ENCODE measurements at regions not wholly inside any gene's neighbourhood (a gene's known extent, or its start where the extent isn't known, plus 50 kb on each side); places are given as distances from the start of the nearest gene placed in this dataset.

GRCh38 chr5:124685404-124685930 lies 61.0 kb downstream of the ZNF608 start:
- no peak overlapping the region for H3K4me3 Mint-ChIP-seq
- Histone ChIP-seq H3K79me2 (ENCODE audit: insufficient read depth, low read length) (no peaks in the 10 kb centered on the region), H3K27me3 (ENCODE audit: control insufficient read depth in 2 of 2, insufficient read depth in 2 of 2, low read length in 2 of 2) (no peaks in the 10 kb centered on the region), H2AFZ (ENCODE audit: insufficient read depth, low read depth, low read length, poor library complexity, severe bottlenecking) (no peak overlapping the region), H3K9ac (ENCODE audit: insufficient read depth, low read length, poor library complexity, severe bottlenecking) (no peak overlapping the region), H3K4me2 (replicated peaks; ENCODE audit: extremely low read depth, low read length, poor library complexity, severe bottlenecking) (no peak overlapping the region), H3K4me3 (replicated peaks in 1 of 3; ENCODE audit: low read depth in 2 of 3, low read length in 3 of 3) (no peak overlapping the region), H4K20me1 (ENCODE audit: insufficient read depth, low read length) (no peaks in the 10 kb centered on the region), H3K4me1 (ENCODE audit: control insufficient read depth in 1 of 2, insufficient read depth in 2 of 2, low read length in 2 of 2) (no peaks in the 10 kb centered on the region), H3K36me3 (replicated peaks in 1 of 2; ENCODE audit: control insufficient read depth in 1 of 2, insufficient read depth in 2 of 2, low read length in 2 of 2) (no peaks in the 10 kb centered on the region), H3K27ac (ENCODE audit: low read depth in 1 of 2, low read length in 2 of 2) (no peak overlapping the region), H3K9me3 (replicated peaks in 1 of 2; ENCODE audit: control insufficient read depth in 1 of 2, insufficient read depth in 1 of 2, low read length in 2 of 2) (no peaks in the 10 kb centered on the region)
- no peak for DNase-seq
- H3K4me1 Mint-ChIP-seq = peaks cover 2% of the 10 kb centered on the region
- peaks cover 0 to 2% (median 1%) of the 10 kb centered on the region in 3 donors for H3K27me3 Mint-ChIP-seq (ENCODE audit: low read depth in 3 of 3)
- no CpG with 5 or more reads among the region's 3 CpGs for WGBS (ENCODE audit: insufficient coverage)
- TF ChIP-seq CTCF (IDR thresholded peaks at IDR 0.05) = no peak
- intact Hi-C loops (cut with micrococcal nuclease) = no loop called here
- peaks cover 0 to 4% (median 0%) of the 10 kb centered on the region in 7 donors for H3K9me3 Mint-ChIP-seq
- no peak overlapping the region for H3K27ac Mint-ChIP-seq
- H3K36me3 Mint-ChIP-seq = no peaks in the 10 kb centered on the region

- H3K4me3 Mint-ChIP-seq = no peak overlapping the region
These were observed 62.4 kb downstream of the ZNF608 start for GRCh38 chr5:124683917-124684555.

More at GRCh38 chr5:124683917-124684555, 62.4 kb downstream of the ZNF608 start:
- no peak for DNase-seq
- Mint-ChIP-seq H3K9me3 (peaks cover 0 to 4% (median 0%) of the 10 kb centered on the region in 7 donors), H3K4me1 (peaks cover 4% of the 10 kb centered on the region), H3K27me3 (ENCODE audit: low read depth in 3 of 3) (peaks cover 0 to 2% (median 1%) of the 10 kb centered on the region in 3 donors), H3K27ac (no peak overlapping the region), H3K36me3 (no peaks in the 10 kb centered on the region)
- no peak overlapping the region for H3K4me3 ChIP-seq (replicated peaks in 1 of 3; ENCODE audit: low read depth in 2 of 3, low read length in 3 of 3)
- no peak for TF ChIP-seq CTCF (IDR thresholded peaks at IDR 0.05)
- no peaks in the 10 kb centered on the region for H4K20me1 ChIP-seq (ENCODE audit: insufficient read depth, low read length)
- no peaks in the 10 kb centered on the region for H3K36me3 ChIP-seq (replicated peaks in 1 of 2; ENCODE audit: control insufficient read depth in 1 of 2, insufficient read depth in 2 of 2, low read length in 2 of 2)
- H2AFZ ChIP-seq (ENCODE audit: insufficient read depth, low read depth, low read length, poor library complexity, severe bottlenecking) = no peak overlapping the region
- intact Hi-C loops (cut with micrococcal nuclease) = no loop called here
- no peak overlapping the region for H3K4me2 ChIP-seq (replicated peaks; ENCODE audit: extremely low read depth, low read length, poor library complexity, severe bottlenecking)
- H3K79me2 ChIP-seq (ENCODE audit: insufficient read depth, low read length) = no peaks in the 10 kb centered on the region
- H3K9ac ChIP-seq (ENCODE audit: insufficient read depth, low read length, poor library complexity, severe bottlenecking) = no peak overlapping the region
- no peaks in the 10 kb centered on the region for H3K4me1 ChIP-seq (ENCODE audit: control insufficient read depth in 1 of 2, insufficient read depth in 2 of 2, low read length in 2 of 2)
- H3K9me3 ChIP-seq (replicated peaks in 1 of 2; ENCODE audit: control insufficient read depth in 1 of 2, insufficient read depth in 1 of 2, low read length in 2 of 2) = no peaks in the 10 kb centered on the region
- H3K27ac ChIP-seq (ENCODE audit: low read depth in 1 of 2, low read length in 2 of 2) = no peak overlapping the region
- no peaks in the 10 kb centered on the region for H3K27me3 ChIP-seq (ENCODE audit: control insufficient read depth in 2 of 2, insufficient read depth in 2 of 2, low read length in 2 of 2)
- WGBS (ENCODE audit: insufficient coverage) = 100% methylated on average over 1 of the region's 2 CpGs

Data from CD14-positive monocyte (primary cell).